ENCODE measurements at regions not wholly inside any gene's neighbourhood (a gene's known extent, or its start where the extent isn't known, plus 50 kb on each side); places are given as distances from the start of the nearest gene placed in this dataset.

- TF ChIP-seq ZFP3 (tag by site-specific recombination; IDR thresholded peaks at IDR 0.05; ENCODE audit: low read depth) (no peak), ZBTB20 (tag by site-specific recombination; IDR thresholded peaks at IDR 0.05) (no peak)
- TF ChIP-seq, protein P1, sequence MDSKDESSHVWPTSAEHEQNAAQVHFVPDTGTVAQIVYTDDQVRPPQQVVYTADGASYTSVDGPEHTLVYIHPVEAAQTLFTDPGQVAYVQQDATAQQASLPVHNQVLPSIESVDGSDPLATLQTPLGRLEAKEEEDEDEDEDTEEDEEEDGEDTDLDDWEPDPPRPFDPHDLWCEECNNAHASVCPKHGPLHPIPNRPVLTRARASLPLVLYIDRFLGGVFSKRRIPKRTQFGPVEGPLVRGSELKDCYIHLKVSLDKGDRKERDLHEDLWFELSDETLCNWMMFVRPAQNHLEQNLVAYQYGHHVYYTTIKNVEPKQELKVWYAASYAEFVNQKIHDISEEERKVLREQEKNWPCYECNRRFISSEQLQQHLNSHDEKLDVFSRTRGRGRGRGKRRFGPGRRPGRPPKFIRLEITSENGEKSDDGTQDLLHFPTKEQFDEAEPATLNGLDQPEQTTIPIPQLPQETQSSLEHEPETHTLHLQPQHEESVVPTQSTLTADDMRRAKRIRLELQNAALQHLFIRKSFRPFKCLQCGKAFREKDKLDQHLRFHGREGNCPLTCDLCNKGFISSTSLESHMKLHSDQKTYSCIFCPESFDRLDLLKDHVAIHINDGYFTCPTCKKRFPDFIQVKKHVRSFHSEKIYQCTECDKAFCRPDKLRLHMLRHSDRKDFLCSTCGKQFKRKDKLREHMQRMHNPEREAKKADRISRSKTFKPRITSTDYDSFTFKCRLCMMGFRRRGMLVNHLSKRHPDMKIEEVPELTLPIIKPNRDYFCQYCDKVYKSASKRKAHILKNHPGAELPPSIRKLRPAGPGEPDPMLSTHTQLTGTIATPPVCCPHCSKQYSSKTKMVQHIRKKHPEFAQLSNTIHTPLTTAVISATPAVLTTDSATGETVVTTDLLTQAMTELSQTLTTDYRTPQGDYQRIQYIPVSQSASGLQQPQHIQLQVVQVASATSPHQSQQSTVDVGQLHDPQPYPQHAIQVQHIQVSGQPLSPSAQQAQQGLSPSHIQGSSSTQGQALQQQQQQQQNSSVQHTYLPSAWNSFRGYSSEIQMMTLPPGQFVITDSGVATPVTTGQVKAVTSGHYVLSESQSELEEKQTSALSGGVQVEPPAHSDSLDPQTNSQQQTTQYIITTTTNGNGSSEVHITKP (tag by site-specific recombination; IDR thresholded peaks at IDR 0.05), result no peak
- TF ChIP-seq, protein P2, sequence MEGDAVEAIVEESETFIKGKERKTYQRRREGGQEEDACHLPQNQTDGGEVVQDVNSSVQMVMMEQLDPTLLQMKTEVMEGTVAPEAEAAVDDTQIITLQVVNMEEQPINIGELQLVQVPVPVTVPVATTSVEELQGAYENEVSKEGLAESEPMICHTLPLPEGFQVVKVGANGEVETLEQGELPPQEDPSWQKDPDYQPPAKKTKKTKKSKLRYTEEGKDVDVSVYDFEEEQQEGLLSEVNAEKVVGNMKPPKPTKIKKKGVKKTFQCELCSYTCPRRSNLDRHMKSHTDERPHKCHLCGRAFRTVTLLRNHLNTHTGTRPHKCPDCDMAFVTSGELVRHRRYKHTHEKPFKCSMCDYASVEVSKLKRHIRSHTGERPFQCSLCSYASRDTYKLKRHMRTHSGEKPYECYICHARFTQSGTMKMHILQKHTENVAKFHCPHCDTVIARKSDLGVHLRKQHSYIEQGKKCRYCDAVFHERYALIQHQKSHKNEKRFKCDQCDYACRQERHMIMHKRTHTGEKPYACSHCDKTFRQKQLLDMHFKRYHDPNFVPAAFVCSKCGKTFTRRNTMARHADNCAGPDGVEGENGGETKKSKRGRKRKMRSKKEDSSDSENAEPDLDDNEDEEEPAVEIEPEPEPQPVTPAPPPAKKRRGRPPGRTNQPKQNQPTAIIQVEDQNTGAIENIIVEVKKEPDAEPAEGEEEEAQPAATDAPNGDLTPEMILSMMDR (tag by site-specific recombination; IDR thresholded peaks at IDR 0.05), result no peak
Measured at GRCh38 chr5:38086777-38087176, 171.6 kb upstream of the EGFLAM start.

Measured in HEK293 (cell line).